ENCODE measurements at regions not wholly inside any gene's neighbourhood (a gene's known extent, or its start where the extent isn't known, plus 50 kb on each side); places are given as distances from the start of the nearest gene placed in this dataset.

DNA sequence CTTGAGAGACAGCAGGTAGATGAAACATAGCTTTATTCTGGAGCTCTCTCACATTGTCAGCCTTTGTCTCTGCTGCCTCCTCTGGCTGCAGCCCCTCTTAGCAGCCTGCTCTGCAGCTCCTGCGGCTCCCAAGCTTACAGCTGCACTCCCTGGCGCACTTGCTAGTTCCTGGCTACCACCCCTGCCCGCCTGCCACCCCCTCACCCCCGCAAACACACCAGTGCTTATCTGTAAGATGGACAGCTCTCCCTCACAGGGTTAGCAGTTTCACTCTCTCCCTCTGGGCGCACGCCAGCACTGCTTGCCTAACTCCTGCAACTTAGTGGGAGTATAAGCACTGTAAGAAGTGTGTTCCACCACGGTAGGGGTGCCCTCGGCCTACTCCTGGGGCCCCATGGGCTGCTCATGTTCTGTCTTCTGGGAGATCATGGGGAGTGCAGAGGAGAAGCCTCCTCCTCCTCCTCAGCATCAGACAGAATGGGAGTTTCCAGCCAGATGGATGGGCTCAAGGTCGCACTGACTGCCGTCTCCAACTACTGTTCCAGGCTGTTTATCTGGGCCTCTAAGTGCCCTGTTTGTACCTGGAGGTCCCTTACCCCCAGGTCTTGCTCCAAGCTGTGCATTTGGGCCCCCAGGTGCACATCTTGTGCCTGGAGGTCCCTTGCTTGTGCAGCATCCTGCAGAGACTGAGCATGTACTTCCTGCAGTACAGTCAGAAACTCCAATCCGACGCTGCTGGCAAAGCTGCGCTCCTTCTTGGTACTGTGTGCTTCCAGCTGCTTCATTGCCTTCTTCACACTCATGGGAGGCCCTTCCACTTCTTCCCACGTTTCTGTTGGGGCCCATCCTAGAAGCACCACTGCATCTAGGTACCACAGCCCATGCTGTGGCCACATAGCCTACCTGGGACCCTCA, 1388.1 kb downstream of the AMY1C start:
- intact Hi-C loops (cut with DNase I; ENCODE audit: low total_unique reads): no loop called here
- no peak for TF ChIP-seq POLR2A (IDR thresholded peaks at IDR 0.05)
- TF ChIP-seq, protein P1, sequence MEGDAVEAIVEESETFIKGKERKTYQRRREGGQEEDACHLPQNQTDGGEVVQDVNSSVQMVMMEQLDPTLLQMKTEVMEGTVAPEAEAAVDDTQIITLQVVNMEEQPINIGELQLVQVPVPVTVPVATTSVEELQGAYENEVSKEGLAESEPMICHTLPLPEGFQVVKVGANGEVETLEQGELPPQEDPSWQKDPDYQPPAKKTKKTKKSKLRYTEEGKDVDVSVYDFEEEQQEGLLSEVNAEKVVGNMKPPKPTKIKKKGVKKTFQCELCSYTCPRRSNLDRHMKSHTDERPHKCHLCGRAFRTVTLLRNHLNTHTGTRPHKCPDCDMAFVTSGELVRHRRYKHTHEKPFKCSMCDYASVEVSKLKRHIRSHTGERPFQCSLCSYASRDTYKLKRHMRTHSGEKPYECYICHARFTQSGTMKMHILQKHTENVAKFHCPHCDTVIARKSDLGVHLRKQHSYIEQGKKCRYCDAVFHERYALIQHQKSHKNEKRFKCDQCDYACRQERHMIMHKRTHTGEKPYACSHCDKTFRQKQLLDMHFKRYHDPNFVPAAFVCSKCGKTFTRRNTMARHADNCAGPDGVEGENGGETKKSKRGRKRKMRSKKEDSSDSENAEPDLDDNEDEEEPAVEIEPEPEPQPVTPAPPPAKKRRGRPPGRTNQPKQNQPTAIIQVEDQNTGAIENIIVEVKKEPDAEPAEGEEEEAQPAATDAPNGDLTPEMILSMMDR (IDR thresholded peaks at IDR 0.05): no peak
- WGBS, 2 donors: 56 to 71% methylated on average over 14 of the region's 14 CpGs
- no peak overlapping the region for H3K4me3 ChIP-seq (ENCODE audit: low read depth, poor library complexity, severe bottlenecking)
- DNase-seq (ENCODE audit: low spot score in 2 of 2): no peak

DNA sequence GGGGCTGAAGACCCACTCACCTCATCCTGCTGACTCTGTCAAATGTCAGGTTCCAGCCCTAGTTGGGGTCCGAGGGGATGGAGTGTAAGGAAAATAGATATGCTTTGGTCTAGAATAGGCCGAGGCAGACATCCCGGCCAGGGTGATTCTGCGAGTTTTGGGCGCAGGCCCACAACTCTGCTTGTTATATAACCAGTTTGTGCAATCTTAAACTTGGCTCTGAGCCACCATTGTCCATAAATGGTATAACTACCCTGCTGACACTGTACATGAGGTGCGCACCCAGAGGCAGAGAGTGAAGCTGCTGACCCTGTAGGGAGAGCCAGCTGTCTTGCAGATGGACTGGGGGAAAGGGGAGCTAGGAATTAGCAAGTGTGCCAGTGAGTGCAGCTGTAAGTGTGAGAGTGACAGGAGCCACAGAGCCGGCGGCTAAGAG, 1388.8 kb downstream of the AMY1C start:
- intact Hi-C loops (cut with DNase I; ENCODE audit: low total_unique reads): no loop called here
- DNase-seq (ENCODE audit: low spot score in 2 of 2): no peak
- no peak for TF ChIP-seq POLR2A (IDR thresholded peaks at IDR 0.05)
- TF ChIP-seq, protein P1 (IDR thresholded peaks at IDR 0.05): no peak
- no peak overlapping the region for H3K4me3 ChIP-seq (ENCODE audit: low read depth, poor library complexity, severe bottlenecking)
- 46 to 64% methylated on average over 8 of the region's 8 CpGs for WGBS, 2 donors

DNA sequence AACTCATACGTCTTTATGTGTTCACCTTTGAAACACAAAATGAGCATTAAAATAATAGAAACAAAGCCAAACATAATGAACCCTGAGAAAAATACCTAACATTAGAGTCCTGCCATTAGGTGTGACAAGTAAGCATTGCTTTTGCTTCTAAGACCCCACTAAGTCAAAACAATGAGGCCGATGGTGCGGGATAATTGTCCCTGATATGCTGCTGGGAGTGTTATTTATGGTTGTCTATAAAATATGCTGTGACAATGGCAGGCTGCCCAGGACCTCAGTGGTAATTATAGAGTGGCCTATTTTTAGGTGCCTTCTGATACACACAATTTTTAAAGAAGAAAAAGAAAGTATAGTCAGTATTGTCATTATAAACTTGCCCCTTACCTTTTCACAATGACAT, 1423.1 kb downstream of the AMY1C start:
- intact Hi-C loops (cut with DNase I; ENCODE audit: low total_unique reads): no loop called here
- no peak for TF ChIP-seq POLR2A (IDR thresholded peaks at IDR 0.05)
- WGBS, 2 donors: 36 to 47% methylated on average over 3 of the region's 3 CpGs
- no peak for DNase-seq (ENCODE audit: low spot score in 2 of 2)
- H3K4me3 ChIP-seq (ENCODE audit: low read depth, poor library complexity, severe bottlenecking): no peak overlapping the region

DNA sequence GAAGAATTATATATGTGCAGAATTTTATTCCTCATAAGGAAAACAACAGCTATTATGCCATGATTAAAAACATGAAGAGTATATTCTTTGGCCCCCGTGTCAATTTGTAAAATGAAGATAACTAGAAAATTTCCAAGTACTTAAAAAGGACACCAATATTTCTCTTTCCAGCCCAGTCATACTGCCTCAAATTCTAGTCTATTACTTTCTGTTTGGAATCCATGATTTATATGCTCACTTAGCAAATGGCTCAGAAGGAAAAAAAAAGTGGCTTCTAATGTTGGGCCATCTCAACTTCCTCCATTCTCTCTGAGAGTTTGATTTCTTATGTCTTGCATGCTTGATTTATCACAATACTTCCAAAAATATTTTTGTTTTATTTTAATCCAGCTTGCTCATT, 1431.1 kb downstream of the AMY1C start:
- no peak overlapping the region for H3K4me3 ChIP-seq (ENCODE audit: low read depth, poor library complexity, severe bottlenecking)
- no peak for DNase-seq (ENCODE audit: low spot score in 2 of 2)
- no peak for TF ChIP-seq POLR2A (IDR thresholded peaks at IDR 0.05)
- TF ChIP-seq, protein P1 (IDR thresholded peaks at IDR 0.05): no peak
- intact Hi-C loops (cut with DNase I; ENCODE audit: low total_unique reads): no loop called here
- 62 to 76% methylated on average over 1 of the region's 1 CpG for WGBS, 2 donors

DNA sequence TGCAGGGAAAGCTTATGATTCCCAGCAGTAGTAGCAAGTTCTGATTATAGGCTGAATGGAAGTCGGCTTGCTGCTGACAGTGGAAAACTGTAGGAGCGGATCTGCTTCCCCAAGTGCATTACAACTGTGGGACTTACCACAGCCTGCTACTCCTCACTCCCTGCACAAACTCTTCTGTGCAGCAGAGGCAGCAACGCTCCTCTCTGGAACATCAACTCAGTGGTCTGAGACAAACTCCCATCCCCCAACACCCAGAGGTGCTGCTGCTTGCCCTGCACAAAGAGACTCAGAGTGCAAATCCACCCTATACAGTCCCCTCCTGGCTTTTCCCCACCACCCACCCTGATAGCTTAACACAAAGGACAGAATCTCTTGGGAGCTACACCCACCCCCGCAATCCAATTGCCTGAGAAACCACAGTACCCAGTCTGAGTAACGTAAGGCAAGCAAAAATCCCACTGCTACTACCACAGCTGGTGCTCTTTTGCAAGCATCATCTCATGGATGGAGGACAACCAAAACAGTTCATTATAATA, 1455.2 kb downstream of the AMY1C start:
- no peak for TF ChIP-seq POLR2A (IDR thresholded peaks at IDR 0.05)
- TF ChIP-seq, protein P1 (IDR thresholded peaks at IDR 0.05): no peak
- intact Hi-C loops (cut with DNase I; ENCODE audit: low total_unique reads): no loop called here
- no peak overlapping the region for H3K4me3 ChIP-seq (ENCODE audit: low read depth, poor library complexity, severe bottlenecking)
- DNase-seq (ENCODE audit: low spot score in 2 of 2): no peak
- WGBS, 2 donors: 91 to 92% methylated on average over 5 of the region's 5 CpGs

DNA sequence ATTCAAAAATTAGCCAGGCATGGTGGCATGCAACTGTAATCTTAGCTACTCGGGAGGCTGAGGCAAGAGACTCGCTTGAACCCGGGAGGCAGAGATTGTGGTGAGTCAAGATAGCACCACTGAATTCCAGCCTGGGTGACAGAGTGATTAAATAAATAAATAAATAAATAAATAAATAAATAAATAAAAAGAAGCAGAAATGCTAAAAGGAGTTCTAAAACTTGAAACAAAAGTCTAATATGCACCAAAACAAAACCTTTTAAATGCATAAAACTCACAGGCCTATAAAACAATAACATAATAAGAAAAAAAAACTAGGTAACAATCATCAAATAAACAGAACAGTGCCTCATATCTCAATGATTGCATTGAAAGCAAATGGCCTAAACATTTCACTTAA, 1458.9 kb downstream of the AMY1C start:
- DNase-seq (ENCODE audit: low spot score in 2 of 2): no peak
- intact Hi-C loops (cut with DNase I; ENCODE audit: low total_unique reads): no loop called here
- H3K4me3 ChIP-seq (ENCODE audit: low read depth, poor library complexity, severe bottlenecking): no peak overlapping the region
- WGBS, 2 donors: 87 to 94% methylated on average over 3 of the region's 3 CpGs
- TF ChIP-seq, protein P1 (IDR thresholded peaks at IDR 0.05): no peak
- no peak for TF ChIP-seq POLR2A (IDR thresholded peaks at IDR 0.05)
